ENCODE measurements at regions not wholly inside any gene's neighbourhood (a gene's known extent, or its start where the extent isn't known, plus 50 kb on each side); places are given as distances from the start of the nearest gene placed in this dataset.

- TF ChIP-seq CTCF (conservative IDR thresholded peaks at IDR 0.05; ENCODE audit: low read depth in 2 of 2) = no peak
- TF ChIP-seq POLR2AphosphoS5 (IDR thresholded peaks at IDR 0.05; ENCODE audit: low read depth) = no peak
- TF ChIP-seq STAT1 (IDR thresholded peaks at IDR 0.05; ENCODE audit: unreplicated experiment) = no peak
These were observed 172.3 kb upstream of the EEA1 start for GRCh38 chr12:93101367-93101766.
